ENCODE measurements at regions not wholly inside any gene's neighbourhood (a gene's known extent, or its start where the extent isn't known, plus 50 kb on each side); places are given as distances from the start of the nearest gene placed in this dataset.

- TF ChIP-seq, protein P1, sequence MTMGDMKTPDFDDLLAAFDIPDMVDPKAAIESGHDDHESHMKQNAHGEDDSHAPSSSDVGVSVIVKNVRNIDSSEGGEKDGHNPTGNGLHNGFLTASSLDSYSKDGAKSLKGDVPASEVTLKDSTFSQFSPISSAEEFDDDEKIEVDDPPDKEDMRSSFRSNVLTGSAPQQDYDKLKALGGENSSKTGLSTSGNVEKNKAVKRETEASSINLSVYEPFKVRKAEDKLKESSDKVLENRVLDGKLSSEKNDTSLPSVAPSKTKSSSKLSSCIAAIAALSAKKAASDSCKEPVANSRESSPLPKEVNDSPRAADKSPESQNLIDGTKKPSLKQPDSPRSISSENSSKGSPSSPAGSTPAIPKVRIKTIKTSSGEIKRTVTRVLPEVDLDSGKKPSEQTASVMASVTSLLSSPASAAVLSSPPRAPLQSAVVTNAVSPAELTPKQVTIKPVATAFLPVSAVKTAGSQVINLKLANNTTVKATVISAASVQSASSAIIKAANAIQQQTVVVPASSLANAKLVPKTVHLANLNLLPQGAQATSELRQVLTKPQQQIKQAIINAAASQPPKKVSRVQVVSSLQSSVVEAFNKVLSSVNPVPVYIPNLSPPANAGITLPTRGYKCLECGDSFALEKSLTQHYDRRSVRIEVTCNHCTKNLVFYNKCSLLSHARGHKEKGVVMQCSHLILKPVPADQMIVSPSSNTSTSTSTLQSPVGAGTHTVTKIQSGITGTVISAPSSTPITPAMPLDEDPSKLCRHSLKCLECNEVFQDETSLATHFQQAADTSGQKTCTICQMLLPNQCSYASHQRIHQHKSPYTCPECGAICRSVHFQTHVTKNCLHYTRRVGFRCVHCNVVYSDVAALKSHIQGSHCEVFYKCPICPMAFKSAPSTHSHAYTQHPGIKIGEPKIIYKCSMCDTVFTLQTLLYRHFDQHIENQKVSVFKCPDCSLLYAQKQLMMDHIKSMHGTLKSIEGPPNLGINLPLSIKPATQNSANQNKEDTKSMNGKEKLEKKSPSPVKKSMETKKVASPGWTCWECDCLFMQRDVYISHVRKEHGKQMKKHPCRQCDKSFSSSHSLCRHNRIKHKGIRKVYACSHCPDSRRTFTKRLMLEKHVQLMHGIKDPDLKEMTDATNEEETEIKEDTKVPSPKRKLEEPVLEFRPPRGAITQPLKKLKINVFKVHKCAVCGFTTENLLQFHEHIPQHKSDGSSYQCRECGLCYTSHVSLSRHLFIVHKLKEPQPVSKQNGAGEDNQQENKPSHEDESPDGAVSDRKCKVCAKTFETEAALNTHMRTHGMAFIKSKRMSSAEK (CRISPR knock-in tag; IDR thresholded peaks at IDR 0.05; ENCODE audit: borderline replicate concordance), result no peak
- TF ChIP-seq CREM (CRISPR knock-in tag; IDR thresholded peaks at IDR 0.05) (no peak), ESRRA (CRISPR knock-in tag; IDR thresholded peaks at IDR 0.05; ENCODE audit: borderline replicate concordance) (no peak), GRHL2 (CRISPR knock-in tag; IDR thresholded peaks at IDR 0.05; ENCODE audit: insufficient replicate concordance, severe bottlenecking) (no peak), ZNF121 (CRISPR knock-in tag; IDR thresholded peaks at IDR 0.05) (no peak), HMGA2 (CRISPR knock-in tag; IDR thresholded peaks at IDR 0.05) (no peak), IRF2 (CRISPR knock-in tag; IDR thresholded peaks at IDR 0.05; ENCODE audit: borderline replicate concordance, low read depth) (no peak), ZMAT4 (CRISPR knock-in tag; IDR thresholded peaks at IDR 0.05) (no peak), PRDM15 (CRISPR knock-in tag; IDR thresholded peaks at IDR 0.05) (no peak)
- TF ChIP-seq, protein P2, sequence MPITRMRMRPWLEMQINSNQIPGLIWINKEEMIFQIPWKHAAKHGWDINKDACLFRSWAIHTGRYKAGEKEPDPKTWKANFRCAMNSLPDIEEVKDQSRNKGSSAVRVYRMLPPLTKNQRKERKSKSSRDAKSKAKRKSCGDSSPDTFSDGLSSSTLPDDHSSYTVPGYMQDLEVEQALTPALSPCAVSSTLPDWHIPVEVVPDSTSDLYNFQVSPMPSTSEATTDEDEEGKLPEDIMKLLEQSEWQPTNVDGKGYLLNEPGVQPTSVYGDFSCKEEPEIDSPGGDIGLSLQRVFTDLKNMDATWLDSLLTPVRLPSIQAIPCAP (CRISPR knock-in tag; IDR thresholded peaks at IDR 0.05), result no peak
- TF ChIP-seq, protein P3, sequence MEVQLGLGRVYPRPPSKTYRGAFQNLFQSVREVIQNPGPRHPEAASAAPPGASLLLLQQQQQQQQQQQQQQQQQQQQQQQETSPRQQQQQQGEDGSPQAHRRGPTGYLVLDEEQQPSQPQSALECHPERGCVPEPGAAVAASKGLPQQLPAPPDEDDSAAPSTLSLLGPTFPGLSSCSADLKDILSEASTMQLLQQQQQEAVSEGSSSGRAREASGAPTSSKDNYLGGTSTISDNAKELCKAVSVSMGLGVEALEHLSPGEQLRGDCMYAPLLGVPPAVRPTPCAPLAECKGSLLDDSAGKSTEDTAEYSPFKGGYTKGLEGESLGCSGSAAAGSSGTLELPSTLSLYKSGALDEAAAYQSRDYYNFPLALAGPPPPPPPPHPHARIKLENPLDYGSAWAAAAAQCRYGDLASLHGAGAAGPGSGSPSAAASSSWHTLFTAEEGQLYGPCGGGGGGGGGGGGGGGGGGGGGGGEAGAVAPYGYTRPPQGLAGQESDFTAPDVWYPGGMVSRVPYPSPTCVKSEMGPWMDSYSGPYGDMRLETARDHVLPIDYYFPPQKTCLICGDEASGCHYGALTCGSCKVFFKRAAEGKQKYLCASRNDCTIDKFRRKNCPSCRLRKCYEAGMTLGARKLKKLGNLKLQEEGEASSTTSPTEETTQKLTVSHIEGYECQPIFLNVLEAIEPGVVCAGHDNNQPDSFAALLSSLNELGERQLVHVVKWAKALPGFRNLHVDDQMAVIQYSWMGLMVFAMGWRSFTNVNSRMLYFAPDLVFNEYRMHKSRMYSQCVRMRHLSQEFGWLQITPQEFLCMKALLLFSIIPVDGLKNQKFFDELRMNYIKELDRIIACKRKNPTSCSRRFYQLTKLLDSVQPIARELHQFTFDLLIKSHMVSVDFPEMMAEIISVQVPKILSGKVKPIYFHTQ (CRISPR knock-in tag; IDR thresholded peaks at IDR 0.05), result no peak
Observed at GRCh38 chr3:10706156-10706739, 109.8 kb upstream of the SLC6A11 start (continued).

- H3K4me3 Mint-ChIP-seq, result peak overlapping the region; percentile 75
- TF ChIP-seq HMGXB4 (CRISPR knock-in tag; IDR thresholded peaks at IDR 0.05) (no peak), RELA (CRISPR knock-in tag; IDR thresholded peaks at IDR 0.05; ENCODE audit: borderline replicate concordance) (0 out of 2 replicates have a peak, but pooled peaks have one; percentile 6), NFYB (CRISPR knock-in tag; conservative IDR thresholded peaks at IDR 0.05; ENCODE audit: low read depth) (no peak)
- H3K36me3 Mint-ChIP-seq, result no peaks in the 10 kb centered on the region
- CTCF ChIA-PET, result interaction anchor here (1.0 to 1.8 kb wide), 10 partner anchors 19 to 373 kb away, joined by 3 to 10 read pairs (median 4); partner anchors contain the start of gene ATP2B2
- POLR2A ChIA-PET, result no interaction called here
- H3K4me1 Mint-ChIP-seq, result peaks cover 24% of the 10 kb centered on the region
- ATAC-seq (no peak), DNase-seq (ENCODE audit: low spot score) (no peak)
- H3K27ac Mint-ChIP-seq, result no peak overlapping the region
- H3K27me3 Mint-ChIP-seq (ENCODE audit: low read depth), result peaks cover 79% of the 10 kb centered on the region
- H3K9me3 Mint-ChIP-seq, result no peaks in the 10 kb centered on the region
Observed at GRCh38 chr3:10706740-10707399, 109.2 kb upstream of the SLC6A11 start.
